Activated T-cell treated with anti-CD3 and anti-CD28 coated beads, Interleukin-2, amount 50 U/mL, for 48 hours (primary cell): ENCODE measurements at regions not wholly inside any gene's neighbourhood (a gene's known extent, or its start where the extent isn't known, plus 50 kb on each side); places are given as distances from the start of the nearest gene placed in this dataset.

Experiments
- DNase-seq, 2 experiments: peaks; one replicate each; pipeline ENCODE4 v3.0.0-alpha.2; 2020

DNA sequence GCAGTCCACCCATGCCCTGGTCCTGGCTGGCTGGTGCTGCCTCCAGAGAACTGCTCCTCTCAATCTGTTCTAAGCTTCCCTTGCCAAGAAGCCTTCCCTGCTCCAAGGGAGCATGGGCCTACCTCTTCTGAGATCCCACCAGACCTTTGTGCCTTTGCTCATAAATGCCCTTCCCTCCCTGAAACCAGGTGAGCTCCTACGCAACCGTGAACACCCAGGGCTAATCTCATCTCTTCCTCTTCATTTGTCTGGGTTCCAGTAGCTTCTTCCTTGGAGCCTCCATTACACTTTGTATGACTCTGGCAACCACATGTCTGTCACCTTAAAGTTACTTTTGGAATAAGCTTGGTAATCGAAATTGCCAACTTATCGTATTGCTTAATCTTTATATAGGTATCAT is 270.6 kb downstream of the PBX3 start:
- DNase-seq: no peak

DNA sequence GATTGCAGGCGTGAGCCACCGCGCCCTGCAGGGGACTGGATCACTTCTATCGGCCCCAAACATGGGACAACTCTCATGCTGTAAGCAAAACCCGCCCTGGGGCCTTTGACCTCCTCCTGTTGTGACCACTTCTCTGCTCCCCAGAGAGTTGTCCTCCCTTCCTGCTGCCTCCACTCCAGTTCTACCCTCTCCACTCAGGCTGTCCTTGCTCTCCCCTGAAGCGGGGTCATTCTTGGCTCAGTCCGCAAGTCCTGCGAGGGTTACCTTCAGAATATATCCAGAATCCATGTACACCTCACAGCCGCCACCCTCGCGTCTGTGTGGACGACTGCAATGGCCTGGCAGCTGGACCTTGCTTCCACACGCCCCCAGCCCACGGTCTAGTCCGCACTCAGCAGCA is 273.7 kb downstream of the PBX3 start:
- DNase-seq: no peak

DNA sequence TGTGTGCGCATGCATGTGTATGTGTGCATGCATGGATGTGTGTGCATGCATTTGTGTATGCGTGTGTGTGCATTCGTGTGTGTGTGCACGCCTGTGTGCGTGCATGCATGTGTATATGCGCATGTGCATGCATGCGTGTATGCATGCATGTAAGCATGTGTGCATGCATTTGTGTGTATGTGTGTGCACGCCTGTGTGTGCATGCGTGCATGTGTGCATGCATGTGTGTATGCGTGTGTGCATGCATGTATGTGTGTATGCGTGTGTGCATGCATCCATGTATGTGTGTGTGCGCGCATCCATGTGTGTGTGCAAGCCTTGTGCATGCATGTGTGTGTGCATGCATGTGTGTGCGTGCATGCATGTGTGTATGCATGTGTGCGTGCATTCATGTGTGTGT is 276.8 kb downstream of the PBX3 start:
- DNase-seq: no peak

DNA sequence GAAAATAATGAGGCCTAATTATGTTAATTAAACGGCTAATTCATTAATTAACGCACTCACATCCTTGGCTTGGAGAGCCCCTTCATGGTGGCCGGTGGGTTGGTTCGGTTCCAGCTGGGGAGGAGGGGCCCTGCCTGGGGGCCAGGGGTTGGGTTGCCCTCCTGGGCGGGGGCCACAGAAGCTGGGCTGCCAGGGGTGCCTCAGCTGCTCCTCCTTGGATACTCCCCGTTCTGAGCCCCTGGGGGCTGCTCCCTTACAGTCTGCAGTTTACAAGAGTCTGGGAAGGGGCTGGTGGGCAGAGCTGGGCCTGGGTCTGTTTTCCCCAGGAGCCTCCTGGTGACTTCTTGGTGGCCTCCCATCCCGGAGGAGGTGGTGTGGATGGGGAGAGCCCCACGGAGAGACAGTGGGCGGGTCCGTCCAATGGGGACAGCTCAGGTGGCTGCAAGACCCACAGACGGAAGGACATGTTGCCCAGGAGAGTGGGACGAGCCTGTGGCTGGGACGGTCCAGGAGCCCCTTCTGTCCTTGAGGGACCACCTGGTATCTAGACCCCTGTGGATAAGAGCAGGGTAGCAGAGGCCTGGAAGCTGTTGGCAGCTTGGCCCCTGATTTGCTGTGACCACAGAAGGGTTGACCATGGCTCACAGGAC is 277.5 kb downstream of the PBX3 start:
- no peak for DNase-seq

DNA sequence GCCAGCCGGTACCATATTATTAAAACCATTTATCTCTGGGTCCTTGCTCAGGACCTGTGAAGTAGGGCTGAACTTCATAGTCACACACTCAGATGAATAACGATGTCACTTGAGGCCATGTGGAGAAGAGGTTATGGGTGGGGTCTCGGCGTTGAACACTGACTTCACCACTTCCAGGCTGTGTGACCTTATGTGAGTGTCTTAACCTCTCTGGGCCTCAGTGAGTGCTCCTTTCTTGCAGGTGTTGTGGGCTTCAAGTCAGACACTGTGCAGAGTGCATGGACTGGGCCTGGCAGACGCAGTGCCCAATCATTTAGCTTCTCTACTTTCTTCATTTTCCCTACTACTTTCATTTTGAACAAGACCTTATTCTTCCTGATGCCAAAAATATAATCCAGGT is 278.8 kb downstream of the PBX3 start:
- DNase-seq: no peak

DNA sequence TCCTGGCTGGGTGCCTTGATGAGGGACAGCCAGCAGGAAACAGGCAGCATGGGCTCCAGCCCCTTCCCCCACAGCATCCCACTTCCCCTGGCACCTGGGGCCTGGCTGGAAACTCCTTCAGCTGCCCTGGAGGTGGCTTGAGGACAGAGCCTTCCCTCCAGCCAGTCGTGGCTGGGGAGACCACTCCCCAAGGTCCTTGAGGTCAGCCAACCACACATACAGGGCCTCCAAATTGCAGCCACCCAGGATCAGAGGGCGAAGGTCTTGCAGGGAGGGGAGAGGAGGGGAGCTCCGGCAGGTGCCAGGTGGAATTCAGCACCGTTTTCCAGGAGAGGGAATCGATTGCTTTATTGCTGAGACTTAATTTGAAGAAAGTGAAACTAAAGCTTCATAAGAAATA is 280.4 kb downstream of the PBX3 start:
- DNase-seq: no peak

DNA sequence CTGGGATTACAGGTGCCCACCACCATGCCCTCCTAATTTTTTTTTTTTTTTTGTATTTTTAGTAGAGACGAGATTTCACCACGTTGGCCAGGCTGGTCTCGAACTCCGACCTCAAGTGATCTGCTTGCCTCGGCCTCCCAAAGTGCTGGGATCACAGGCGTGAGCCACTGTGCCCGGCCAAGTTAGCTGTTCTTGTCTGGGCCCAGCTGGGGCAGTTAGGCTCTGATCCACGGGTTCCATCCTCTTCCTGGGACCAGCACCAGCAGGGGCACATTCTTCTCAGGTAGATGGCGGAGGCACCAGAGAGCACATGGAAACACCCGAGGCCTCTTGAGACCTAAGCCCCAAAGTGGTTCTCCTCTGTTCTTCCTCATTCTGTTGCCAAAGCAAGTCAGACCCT is 281.6 kb downstream of the PBX3 start:
- no peak for DNase-seq

DNA sequence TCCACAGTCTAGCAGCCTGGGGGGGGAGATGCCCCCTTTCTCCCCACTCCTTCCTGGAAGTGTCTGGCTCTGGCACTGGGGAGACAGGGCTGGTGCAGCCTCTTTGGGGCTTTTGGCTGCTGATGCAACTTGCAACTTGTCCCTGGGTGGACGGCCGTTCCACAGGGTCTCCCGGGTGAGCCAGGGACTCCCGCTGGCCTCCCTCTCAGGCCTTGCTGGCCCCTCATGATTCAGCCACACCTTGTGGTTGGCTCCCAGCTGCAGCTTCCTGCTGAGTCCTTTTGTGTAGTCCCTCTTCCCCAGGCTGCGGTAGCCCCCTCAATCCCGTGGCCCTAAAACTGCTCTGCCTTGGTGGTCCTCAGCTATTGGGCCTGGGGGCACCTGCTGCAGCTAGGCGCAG is 283.5 kb downstream of the PBX3 start:
- no peak for DNase-seq

DNA sequence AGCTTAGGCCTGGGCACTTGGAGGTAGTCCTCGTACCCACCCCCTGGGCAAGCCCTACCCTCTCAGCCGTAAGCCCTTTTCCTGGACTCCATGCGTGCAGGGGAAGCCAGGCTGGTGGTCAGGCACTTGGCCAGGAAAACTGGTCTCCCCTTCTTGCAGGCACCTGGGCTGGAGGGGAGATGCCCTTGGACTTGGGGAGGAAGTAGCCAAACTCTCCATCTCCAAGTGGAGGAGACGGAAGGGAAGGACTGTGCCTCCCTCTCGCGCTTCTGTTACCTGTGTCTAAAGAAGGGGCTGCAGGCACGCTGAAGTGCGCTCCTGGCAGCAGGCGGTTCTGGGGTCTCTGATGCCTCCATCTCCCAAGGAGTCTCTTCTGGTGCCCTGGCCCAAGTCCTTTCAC is 283.9 kb downstream of the PBX3 start:
- DNase-seq: no peak

DNA sequence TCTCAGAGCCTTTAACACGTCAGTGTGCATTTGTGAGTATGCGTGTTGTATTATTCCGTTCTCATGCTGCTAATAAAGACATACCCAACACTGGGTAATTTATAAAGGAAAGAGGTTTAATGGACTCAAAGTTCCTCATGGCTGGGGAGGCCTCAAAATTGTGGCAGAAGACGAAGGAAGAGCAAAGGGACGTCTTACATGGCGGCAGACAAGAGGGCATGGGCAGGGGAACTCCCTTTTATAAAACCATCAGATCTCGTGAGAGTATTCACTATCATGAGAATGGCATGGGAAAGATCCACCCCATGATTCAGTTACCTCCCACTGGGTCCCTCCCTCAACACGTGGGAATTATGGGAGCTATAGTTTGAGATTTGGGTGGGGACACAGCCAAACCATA is 285.0 kb downstream of the PBX3 start:
- DNase-seq: no peak

DNA sequence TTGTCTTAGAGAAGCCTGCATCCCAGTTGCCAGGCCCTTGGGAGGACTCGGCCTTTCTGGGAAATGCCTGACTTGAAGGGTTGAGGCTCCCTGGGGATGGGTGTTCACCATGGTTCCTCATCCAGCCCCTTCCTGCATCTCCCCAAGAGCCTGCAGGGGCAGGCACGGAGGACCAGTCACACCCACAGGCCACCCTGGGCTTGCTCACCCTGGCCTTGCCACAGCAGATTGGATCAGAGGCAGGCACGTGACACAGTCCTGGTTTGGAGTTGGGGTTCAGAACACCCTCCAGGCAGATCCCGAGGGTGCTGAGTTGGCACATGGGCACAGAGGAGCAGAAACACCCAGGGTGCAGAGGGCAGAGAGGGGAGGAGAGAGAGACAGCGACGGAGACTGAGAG is 286.1 kb downstream of the PBX3 start:
- DNase-seq: no peak

DNA sequence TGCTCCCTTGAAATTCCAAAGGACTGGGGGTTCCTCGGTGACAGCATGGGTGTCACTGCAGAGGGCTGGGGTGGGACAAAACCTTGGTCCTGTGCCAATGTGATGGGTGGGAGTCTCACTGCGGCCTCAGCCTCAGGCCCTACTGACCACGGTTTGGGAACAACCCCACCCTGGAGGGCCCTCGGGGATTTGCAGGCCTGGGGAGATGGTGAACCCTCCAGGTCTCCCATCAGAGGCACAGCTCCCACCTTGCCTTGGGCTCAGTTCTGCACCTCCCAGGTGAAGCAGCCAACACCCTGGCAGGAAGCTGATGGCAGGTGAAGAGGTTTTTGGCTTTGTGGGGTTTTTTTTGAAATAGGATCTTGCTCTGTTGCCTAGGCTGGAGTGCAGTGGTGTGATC is 286.8 kb downstream of the PBX3 start:
- no peak for DNase-seq

DNA sequence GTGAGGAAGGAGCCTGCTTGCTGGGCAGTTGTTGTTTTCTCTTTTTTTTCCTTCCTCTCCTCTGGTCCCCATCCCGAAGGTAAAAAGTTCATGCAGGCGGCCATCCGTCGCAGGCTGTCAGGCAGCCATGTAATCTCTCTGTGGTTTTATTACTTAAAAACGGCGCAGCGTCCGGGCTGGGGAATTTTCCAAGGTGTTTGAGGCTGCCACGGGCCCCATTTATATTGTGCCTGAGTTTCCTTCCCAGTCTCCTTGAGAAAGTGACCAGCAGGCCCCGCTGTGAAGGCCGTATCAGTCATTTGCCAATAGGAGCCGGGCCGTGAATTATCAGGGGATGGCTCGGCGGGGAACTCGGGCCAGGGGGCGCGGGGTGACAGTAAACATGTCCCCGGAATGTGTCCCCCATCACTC is 289.7 kb downstream of the PBX3 start:
- DNase-seq: no peak

DNA sequence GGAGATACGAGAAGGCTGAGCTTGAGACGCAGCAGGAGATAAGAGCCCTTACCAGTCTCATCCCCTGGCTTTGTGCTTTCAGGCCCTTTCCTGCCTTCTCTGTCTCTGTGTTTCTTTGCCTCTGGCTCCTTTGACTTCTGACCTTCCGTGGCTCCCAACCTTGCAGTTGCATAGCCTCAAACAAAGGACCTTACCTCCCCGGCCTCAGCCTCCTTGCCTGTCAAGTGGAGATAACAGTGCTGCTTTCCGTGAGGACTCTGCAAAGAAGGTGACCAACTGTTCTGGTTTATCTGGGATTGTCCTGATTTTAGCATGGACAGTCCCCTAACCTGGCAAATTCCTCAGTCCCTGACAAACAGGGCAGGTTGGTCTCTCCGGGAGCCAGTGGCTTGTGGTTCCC is 287.8 kb upstream of the MVB12B start:
- DNase-seq: no peak

DNA sequence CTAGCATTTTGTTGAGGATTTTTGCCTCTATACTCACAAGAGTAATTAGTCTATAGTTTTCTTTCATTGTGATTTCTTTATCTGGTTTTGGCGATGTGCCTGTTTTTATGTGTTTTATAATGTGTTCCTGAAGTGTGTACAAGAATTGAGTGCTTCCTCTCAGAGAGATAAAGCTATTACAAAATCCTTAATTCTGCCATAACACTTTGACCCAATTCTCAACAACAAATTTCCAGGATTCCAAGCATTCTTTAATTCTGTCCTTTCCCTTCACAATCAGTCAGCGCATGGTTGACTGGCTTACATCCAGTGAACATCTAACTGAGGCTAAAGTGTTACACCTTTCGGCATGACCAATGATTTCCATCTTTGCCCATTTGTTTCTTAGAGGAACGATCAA is 282.9 kb upstream of the MVB12B start:
- no peak for DNase-seq

DNA sequence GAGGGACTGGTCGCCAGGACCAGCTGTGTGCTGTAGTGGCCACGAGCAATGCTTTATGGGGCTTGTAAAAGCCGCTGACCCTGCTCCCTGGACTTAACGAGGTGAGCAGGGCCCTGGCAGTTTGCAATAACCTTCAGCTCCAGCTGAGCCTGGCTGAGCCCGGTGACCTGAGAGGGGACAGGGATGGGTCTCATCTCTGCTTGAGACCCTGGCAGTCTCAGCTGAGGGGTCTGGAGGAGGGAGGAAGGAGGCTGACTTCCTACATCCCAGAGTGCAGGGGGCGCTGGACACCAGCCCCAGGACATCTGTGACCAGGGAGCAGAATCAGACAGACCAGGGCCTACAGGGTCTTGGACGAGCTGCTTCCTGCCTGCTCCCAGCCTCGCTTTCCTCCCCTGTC is 277.5 kb upstream of the MVB12B start:
- DNase-seq: no peak

DNA sequence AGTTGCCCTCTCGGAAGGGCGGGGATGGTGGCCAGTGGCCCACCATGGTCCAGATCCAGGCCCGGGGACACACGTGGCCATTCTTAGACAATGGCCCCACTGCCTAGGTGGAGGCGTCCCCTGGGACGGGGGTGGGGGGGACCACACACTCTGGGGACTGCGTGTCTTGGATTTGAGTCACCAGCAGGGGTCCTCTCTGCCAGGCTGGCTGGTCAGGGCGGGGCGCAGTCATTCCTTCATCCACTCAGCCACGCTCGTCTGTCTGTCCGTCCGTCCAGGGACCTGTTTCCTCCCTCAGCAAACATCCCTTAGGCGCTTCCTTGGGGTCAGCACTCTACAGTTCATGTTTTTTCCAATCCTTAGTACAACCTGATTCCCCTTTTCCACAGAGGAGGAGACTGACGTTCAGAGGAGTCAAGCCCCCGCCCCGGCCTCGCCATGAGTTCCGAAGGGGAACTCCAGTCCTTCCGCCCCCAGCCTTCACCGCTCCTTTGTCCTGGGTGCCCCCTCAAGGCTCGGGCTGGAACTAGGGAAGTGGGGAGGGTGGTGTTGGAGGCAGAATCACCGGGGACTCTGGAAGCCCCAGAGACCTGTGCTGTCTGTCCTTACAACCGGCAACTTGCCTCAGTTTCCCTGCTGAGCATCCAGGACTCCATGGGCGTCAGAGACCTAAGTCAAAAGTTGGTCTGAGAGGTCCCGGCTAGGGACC is 276.6 kb upstream of the MVB12B start:
- no peak for DNase-seq

DNA sequence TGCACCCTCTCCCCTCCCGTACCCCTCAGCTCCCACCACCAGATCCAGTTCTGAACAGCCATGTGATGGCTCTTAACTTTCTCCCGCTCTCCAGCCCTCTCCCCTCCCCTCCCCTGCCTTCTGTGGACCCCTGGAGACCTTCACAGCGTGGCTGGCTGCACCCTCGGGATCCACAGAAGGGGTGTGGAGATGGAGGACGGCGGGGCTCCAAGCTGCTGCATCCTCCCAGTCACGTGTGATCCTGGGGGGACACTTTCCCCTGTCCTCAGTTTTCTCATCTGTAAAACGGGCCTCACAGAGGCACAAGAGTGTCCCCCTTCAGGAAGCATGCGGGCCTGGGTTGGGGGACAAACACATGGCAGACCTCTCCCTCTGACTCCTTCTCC is 276.0 kb upstream of the MVB12B start:
- DNase-seq: no peak

DNA sequence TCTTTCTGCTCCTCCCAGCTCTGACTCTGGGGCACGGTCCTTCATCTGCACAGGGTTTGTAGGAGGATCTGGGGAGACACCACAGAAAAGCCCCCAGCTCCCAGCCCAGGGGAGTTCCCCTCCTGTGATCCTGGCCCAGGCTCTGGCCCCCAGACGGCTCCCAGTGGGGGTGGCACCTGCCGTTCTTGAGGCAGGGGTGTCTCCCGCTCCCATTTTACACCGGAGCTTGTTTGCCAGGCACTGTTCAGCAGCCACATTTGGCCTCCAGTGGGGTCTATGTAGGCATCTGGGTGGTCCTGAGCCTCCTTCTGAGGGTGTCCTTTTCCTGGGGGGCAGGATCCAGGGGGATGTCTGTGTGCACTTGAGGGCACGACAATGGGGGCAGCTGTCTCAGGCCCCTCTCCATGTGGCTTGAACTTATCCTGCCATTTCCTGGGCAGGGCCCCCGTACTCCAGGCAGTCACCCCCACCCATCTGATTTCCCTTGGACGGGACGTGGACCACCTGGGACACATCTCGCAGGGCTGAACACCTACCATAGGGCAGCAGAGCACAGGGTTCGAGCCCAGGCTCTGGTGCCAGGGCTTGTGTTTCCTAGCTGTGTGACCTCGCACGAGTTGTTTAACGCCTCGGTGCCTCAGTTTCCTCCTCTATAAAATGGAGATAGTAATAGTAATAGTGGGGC is 275.0 kb upstream of the MVB12B start:
- DNase-seq: no peak

DNA sequence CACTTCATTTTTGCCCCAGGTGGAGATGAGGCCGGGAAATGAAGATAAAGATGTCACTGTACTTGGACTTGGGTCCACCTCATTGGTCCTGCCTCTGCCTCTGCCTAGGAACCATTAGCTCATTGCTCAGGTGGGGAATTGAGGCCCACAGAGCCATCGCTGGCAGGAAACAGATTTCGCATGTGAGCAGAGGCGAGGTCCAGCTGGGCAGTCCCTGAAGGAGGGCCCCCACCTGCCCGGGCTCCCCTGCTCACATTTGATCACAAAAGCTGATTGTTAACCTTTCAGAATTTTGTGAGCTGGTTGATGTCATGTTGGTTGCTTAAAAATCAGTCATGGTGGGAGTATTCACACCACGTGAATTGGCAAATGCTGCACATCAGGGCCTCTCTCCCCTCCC is 273.8 kb upstream of the MVB12B start:
- DNase-seq: no peak

DNA sequence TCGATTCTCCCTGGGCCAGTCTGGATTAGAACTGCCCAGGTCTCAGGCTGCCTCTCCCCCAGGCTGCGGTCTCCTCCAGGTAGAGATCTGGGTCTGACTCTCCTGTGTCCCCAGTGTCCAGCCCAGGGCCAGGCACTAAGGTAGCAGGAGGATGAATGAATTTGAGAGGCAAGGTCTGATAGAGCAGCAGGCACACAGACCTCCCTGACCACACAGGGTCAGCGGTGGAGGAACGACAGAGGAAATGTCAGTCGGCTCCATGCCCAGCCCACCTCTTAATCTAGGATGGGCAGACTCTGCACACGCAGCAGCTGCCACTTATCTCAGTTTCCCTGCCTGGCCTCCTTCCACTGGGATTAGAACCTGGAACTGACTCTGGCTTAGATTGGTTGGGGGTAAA is 272.7 kb upstream of the MVB12B start:
- no peak for DNase-seq

DNA sequence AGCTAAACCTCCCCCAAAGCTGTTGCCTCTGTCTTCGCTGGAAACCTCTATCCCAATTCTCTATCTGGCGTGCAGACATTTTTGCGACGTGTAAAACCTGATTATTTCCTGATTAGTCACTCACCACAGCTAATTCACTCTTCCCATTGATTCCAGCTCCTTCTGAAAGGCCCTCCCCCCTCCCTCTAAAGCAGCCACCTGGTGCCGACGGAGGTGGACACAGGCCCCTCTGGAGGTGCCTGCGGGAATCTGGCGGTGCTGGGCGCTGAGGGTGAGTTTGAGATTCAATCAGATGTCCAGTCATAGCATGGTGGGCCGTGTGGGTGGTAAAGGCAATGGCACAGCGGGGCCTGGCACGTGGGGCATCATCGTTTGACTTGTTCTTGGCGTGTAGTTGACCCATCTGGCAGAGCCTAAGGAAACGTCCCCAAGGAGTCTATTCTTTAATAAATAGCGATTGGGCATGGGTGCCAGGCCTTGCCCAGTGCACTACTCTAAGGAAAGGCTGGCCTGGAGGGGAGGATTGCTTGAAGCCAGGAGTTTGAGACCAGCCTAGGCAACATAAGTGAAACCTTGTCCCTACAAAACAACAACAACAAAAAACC is 271.1 kb upstream of the MVB12B start:
- no peak for DNase-seq

DNA sequence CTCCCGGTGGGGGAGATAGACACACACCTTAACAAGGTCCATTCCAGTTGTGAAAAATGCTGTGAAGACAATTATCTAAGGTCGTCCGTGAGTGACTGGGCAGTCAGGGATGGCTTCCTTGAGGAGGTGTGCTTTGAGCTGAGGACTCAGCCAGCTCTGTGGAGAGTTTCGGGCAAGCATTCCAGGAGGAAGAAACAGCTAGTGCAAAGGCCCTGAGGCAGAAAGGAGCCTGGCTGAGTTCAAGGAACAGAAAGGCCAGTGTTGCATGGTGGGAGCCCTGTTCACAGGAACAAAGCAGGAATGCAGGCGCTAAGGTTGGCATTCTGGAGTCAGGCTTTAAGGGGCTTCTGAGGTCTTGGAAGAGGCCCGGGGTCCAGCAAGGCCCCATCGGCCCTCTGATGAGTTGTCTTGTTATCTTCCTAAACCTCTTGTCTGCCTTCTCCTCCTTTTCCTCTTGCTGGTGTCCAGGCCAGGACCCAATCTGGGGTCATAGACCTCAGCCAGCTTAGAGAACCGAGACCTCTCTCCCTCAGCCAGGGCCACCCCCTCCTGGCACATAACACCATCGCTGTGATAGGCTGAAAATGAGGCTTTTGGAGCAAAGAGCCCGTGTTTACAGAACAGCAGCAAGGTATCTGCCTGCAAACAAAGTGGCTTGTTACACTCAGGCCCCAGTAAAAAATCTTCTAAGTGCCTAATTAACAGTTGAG is 270.2 kb upstream of the MVB12B start:
- no peak for DNase-seq
